ENCODE measurements at regions not wholly inside any gene's neighbourhood (a gene's known extent, or its start where the extent isn't known, plus 50 kb on each side); places are given as distances from the start of the nearest gene placed in this dataset.

GRCh38 chr3:68017069-68017468 lies 362.7 kb upstream of the SUCLG2 start:
- TF ChIP-seq CTCF (IDR thresholded peaks at IDR 0.05; ENCODE audit: low read depth, low read length) (no peak), MYC (IDR thresholded peaks at IDR 0.05; ENCODE audit: low read depth, low read length) (no peak), POLR2A (IDR thresholded peaks at IDR 0.05; ENCODE audit: extremely low read depth, insufficient read length) (no peak)
- TF ChIP-seq, protein P1, sequence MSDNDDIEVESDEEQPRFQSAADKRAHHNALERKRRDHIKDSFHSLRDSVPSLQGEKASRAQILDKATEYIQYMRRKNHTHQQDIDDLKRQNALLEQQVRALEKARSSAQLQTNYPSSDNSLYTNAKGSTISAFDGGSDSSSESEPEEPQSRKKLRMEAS (IDR thresholded peaks at IDR 0.05; ENCODE audit: low read depth, low read length): no peak

Measured in NB4 (cell line).